GM12873 (cell line): ENCODE measurements at regions not wholly inside any gene's neighbourhood (a gene's known extent, or its start where the extent isn't known, plus 50 kb on each side); places are given as distances from the start of the nearest gene placed in this dataset.

Source experiments
- CTCF ChIP-seq: IDR thresholded peaks from 2 replicates; pipeline ENCODE4 v1.5.1; 2012; ENCODE audit warnings: low read depth, mild to moderate bottlenecking, moderate library complexity, low read length, control low read depth; ENCODE audit not compliant: insufficient read depth; ENCODE audit errors: missing control alignments

GRCh38 chr1:238450976-238451375 lies 560.3 kb upstream of the ZP4 start:
- no peak for TF ChIP-seq CTCF

GRCh38 chr1:238443687-238444086 lies 553.0 kb upstream of the ZP4 start:
- no peak for TF ChIP-seq CTCF

GRCh38 chr1:238439511-238439910 lies 548.8 kb upstream of the ZP4 start:
- TF ChIP-seq CTCF = no peak

GRCh38 chr1:238438311-238439270 lies 547.9 kb upstream of the ZP4 start:
- TF ChIP-seq CTCF = no peak

GRCh38 chr1:238419209-238419608 lies 528.5 kb upstream of the ZP4 start:
- no peak for TF ChIP-seq CTCF

- no peak for TF ChIP-seq CTCF
Measured at GRCh38 chr1:238409932-238410331, 519.2 kb upstream of the ZP4 start.

- no peak for TF ChIP-seq CTCF
Measured at GRCh38 chr1:238409191-238409850, 518.6 kb upstream of the ZP4 start.
